GM23248 (cell line): ENCODE measurements at regions not wholly inside any gene's neighbourhood (a gene's known extent, or its start where the extent isn't known, plus 50 kb on each side); places are given as distances from the start of the nearest gene placed in this dataset.

ENCODE experiments used
- EZH2 ChIP-seq: fragments of 200-600 bp; sonication (generic); IDR thresholded peaks from 2 replicates; pipeline ENCODE4 v1.6.1; 2018; ENCODE audit warnings: antibody characterized with exemption, mild to moderate bottlenecking; ENCODE audit not compliant: insufficient read depth, poor library complexity, severe bottlenecking
- EZH2phosphoT487 ChIP-seq: fragments of 200-600 bp; sonication (generic); IDR thresholded peaks from 2 replicates; pipeline ENCODE4 v1.6.1; 2018; ENCODE audit warnings: antibody characterized with exemption, moderate library complexity, mild to moderate bottlenecking, low read depth; ENCODE audit not compliant: insufficient read depth

DNA sequence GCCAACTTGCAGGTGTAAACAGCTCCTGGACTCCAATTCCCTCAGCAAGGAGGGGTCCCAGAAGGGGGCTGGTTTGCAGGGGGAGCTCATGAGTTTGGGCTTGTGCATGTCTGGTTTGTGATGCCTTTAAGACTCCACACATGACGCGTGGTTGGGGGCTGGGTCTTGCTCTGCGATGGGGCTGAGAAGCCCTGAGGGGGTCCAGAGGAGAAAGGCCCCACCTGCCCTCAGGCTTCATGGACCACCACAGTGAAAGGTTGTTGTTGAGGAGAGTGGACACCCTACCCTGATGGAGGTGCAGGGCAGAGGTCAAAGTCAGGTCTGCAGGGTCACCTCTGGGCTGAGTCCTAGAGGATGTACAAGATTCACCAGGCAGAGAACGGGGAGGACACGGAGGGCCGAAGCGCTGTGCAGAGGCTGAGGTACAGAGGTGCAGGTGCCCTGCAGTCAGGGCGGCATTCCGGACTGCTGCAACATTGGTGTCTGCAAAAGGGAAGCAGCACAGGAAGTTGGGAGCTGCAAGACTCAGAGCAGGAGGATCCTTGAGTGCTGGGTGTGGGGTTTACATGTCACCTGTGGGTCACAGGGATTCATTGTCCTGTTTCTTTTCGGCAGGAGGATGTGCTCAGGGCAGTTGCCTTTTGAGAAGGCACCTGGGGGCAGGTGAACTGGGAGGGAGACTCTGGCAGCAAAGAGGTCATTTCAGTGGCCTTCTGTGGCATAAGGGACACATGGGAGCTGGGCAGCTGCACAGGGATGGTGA is 399.4 kb downstream of the PTPRU start:
- TF ChIP-seq EZH2, result no peak
- TF ChIP-seq EZH2phosphoT487, result no peak
